MCF 10A (cell line): ENCODE measurements at regions not wholly inside any gene's neighbourhood (a gene's known extent, or its start where the extent isn't known, plus 50 kb on each side); places are given as distances from the start of the nearest gene placed in this dataset.
"Not testable (repeated sequence)": the region's sequence is repeated elsewhere in the genome, so short reads cannot be mapped to it uniquely, and the experiment has no call there.

ENCODE experiments used
- BruUV-seq: library from RNA; stranded (reverse); fragments of 400-500 nt; replicated peaks from 2 replicates; lab custom pipeline; 2021; lab: Mats Ljungman, UMichigan
- CTCF ChIA-PET: fragments of 300-600 bp; sonication (Branson Sonifier 250); formaldehyde crosslinking; extraction: SDS; loops from one replicate; lab custom pipeline; 2021; ENCODE audit warnings: antibody characterized with exemption, inconsistent platforms; lab: Yijun Ruan, JAX
- POLR2A ChIA-PET: fragments of 300-600, 350-650 bp; sonication (Branson Sonifier 250); formaldehyde crosslinking; extraction: SDS; loops from one replicate; lab custom pipeline; 2020; ENCODE audit warnings: antibody characterized with exemption, inconsistent platforms; lab: Yijun Ruan, JAX
- DNase-seq: peaks from one replicate; pipeline ENCODE4 v3.0.0-alpha.2; 2018; ENCODE audit not compliant: unreplicated experiment
- H3K27ac Mint-ChIP-seq: one replicate; pipeline ENCODE4 v1.8.0; 2022; ENCODE audit warnings: mild to moderate bottlenecking, low read depth, mixed read lengths; ENCODE audit not compliant: unreplicated experiment
- H3K27me3 Mint-ChIP-seq: one replicate; pipeline ENCODE4 v1.8.0; 2022; ENCODE audit warnings: mixed read lengths; ENCODE audit not compliant: insufficient read depth, unreplicated experiment
- H3K36me3 Mint-ChIP-seq: one replicate; pipeline ENCODE4 v1.8.0; 2022; ENCODE audit warnings: mild to moderate bottlenecking, moderate library complexity, mixed read lengths; ENCODE audit not compliant: insufficient read depth, unreplicated experiment
- H3K4me1 Mint-ChIP-seq: one replicate; pipeline ENCODE4 v1.8.0; 2022; ENCODE audit warnings: mixed read lengths; ENCODE audit not compliant: insufficient read depth, unreplicated experiment
- H3K4me3 Mint-ChIP-seq: one replicate; pipeline ENCODE4 v1.8.0; 2022; ENCODE audit warnings: mild to moderate bottlenecking, moderate library complexity, mixed read lengths; ENCODE audit not compliant: unreplicated experiment
- H3K9me3 Mint-ChIP-seq: one replicate; pipeline ENCODE4 v1.8.0; 2022; ENCODE audit warnings: mixed read lengths; ENCODE audit not compliant: unreplicated experiment
- intact Hi-C: fragments of 100-400 bp; cut with micrococcal nuclease; formaldehyde crosslinking; loops from 2 replicates; pipeline ENCODE4 v1.14.1; 2022
- TF ChIP-seq, protein P1 (sequence below): fragments of 200-600 bp; IDR thresholded peaks from one replicate; pipeline ENCODE4 v1.8.0; 2022; ENCODE audit warnings: antibody characterized with exemption, mild to moderate bottlenecking; ENCODE audit not compliant: unreplicated experiment

DNA sequence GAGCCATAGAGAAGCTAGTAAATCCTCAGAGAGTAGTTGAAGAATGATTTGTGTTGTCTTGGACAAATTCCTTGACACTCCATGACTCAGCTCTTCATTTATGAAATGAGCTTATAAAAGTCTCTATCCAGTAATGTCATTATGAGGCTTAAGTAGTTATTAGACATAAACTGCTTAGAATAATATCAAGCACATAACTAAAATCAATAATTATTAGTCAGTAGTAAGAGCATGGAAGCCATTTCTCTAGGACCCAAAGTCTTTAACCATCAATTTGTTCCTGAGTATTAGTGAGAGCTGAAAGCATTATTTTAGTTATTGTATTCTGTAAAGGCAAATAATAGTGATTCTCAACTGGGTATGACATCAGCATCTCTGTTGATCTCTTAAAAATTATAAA, 1140.2 kb downstream of the HACE1 start:
- CTCF ChIA-PET, result no interaction called here

DNA sequence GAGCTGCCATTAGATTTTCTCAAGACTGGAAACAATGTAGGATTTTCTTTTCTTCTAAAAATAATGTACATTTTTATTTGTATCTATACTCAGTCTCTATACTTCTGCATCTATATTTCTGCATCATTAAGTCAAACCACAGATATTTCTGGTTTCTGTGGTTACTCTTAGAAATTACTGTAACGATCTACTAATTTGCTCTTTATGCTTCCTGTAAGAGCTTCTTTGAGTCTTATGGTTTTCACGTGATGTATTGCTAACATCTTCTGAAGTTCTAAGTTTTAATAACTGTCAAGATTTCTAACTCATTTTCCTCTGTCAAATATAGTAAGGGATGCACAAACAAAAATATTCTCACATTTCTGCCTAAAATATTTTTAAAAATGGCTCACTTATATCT, 1144.5 kb downstream of the HACE1 start:
- Mint-ChIP-seq H3K4me1 (no peaks in the 10 kb centered on the region), H3K36me3 (no peaks in the 10 kb centered on the region), H3K27ac (no peak overlapping the region), H3K27me3 (peaks cover 33% of the 10 kb centered on the region), H3K9me3 (no peaks in the 10 kb centered on the region), H3K4me3 (no peak overlapping the region)
- TF ChIP-seq, protein P1, sequence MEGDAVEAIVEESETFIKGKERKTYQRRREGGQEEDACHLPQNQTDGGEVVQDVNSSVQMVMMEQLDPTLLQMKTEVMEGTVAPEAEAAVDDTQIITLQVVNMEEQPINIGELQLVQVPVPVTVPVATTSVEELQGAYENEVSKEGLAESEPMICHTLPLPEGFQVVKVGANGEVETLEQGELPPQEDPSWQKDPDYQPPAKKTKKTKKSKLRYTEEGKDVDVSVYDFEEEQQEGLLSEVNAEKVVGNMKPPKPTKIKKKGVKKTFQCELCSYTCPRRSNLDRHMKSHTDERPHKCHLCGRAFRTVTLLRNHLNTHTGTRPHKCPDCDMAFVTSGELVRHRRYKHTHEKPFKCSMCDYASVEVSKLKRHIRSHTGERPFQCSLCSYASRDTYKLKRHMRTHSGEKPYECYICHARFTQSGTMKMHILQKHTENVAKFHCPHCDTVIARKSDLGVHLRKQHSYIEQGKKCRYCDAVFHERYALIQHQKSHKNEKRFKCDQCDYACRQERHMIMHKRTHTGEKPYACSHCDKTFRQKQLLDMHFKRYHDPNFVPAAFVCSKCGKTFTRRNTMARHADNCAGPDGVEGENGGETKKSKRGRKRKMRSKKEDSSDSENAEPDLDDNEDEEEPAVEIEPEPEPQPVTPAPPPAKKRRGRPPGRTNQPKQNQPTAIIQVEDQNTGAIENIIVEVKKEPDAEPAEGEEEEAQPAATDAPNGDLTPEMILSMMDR, result no peak
- BruUV-seq, result no TSS peak
- ChIA-PET POLR2A (no interaction called here), CTCF (no interaction called here)
- intact Hi-C loops, result no loop called here
- no peak for DNase-seq

More for the DNA sequence above, 1140.2 kb downstream of the HACE1 start:
- no peaks in the 10 kb centered on the region for H3K4me1 Mint-ChIP-seq
- H3K36me3 Mint-ChIP-seq, result no peaks in the 10 kb centered on the region
- BruUV-seq, result no TSS peak
- H3K27ac Mint-ChIP-seq, result no peak overlapping the region
- TF ChIP-seq, protein P1, result no peak
- POLR2A ChIA-PET, result no interaction called here
- DNase-seq, result no peak
- peaks cover 33% of the 10 kb centered on the region for H3K27me3 Mint-ChIP-seq
- intact Hi-C loops, result no loop called here
- H3K9me3 Mint-ChIP-seq, result no peaks in the 10 kb centered on the region
- no peak overlapping the region for H3K4me3 Mint-ChIP-seq

DNA sequence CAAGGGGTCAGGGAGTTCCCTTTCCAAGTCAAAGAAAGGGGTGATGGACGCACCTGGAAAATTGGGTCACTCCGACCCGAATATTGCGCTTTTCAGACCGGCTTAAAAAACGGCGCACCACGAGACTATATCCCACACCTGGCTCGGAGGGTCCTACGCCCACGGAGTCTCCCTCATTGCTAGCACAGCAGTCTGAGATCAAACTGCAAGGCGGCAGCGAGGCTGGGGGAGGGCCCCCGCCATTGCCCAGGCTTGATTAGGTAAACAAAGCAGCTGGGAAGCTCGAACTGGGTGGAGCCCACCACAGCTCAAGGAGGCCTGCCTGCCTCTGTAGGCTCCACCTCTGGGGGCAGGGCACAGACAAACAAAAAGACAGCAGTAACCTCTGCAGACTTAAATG, 1150.5 kb downstream of the HACE1 start:
- BruUV-seq, intact Hi-C loops, CTCF ChIA-PET, DNase-seq, POLR2A ChIA-PET, H3K4me3 Mint-ChIP-seq, H3K9me3 Mint-ChIP-seq, H3K4me1 Mint-ChIP-seq, H3K36me3 Mint-ChIP-seq, H3K27ac Mint-ChIP-seq: not testable (repeated sequence)
- H3K27me3 Mint-ChIP-seq, result peaks cover 41% of the 10 kb centered on the region

DNA sequence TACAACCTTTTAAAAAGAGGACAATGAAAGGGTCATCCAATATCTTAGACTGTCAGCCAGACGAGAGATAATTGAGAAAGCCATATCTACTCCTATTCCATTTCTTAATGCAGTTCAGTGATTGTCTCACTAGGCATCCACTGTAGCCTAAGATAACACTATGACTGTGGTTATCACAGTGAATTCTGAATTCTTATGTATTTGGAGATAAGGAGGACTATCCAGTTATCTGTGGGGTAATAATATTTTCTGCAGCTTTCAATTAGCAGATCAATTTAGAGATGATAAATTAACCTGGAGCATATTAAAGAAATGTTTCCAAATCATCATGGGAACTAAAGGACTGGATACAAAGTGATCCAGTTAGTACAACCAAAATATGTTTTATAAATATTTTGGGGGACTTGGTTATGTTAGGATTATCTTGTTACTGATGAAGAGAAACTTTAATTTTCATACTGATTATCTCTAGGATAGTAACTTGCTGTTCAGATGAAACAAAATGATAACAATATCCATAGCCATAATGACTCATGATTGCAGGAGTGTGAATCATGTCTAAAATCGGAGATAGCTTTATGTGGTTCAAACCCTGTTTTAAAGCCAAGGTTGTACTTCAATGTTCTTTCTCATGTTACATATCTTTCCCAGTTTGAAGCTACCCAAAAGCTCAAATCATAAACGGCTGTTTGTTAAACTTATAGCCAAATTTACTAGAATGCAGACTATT, 1152.0 kb downstream of the HACE1 start:
- H3K36me3 Mint-ChIP-seq, result no peaks in the 10 kb centered on the region
- no peaks in the 10 kb centered on the region for H3K4me1 Mint-ChIP-seq
- BruUV-seq, result no TSS peak
- CTCF ChIA-PET, result interaction anchor here (0.7 kb wide), 1 partner anchor 159 kb away, joined by 3 read pairs; no protein-coding TSS in a partner anchor
- POLR2A ChIA-PET, result no interaction called here
- H3K9me3 Mint-ChIP-seq, result no peaks in the 10 kb centered on the region
- intact Hi-C loops, result no loop called here
- H3K4me3 Mint-ChIP-seq, result no peak overlapping the region
- peaks cover 49% of the 10 kb centered on the region for H3K27me3 Mint-ChIP-seq
- H3K27ac Mint-ChIP-seq, result no peak overlapping the region
- TF ChIP-seq, protein P1, result no peak
- no peak for DNase-seq
